HG03066 (cell line): ENCODE measurements at regions not wholly inside any gene's neighbourhood (a gene's known extent, or its start where the extent isn't known, plus 50 kb on each side); places are given as distances from the start of the nearest gene placed in this dataset.

Source experiments
- ATAC-seq: cut with Tn5 transposase; IDR thresholded peaks from one replicate; pipeline ENCODE4 v1.9.1; 2021; ENCODE audit warnings: low read depth; ENCODE audit not compliant: unreplicated experiment

DNA sequence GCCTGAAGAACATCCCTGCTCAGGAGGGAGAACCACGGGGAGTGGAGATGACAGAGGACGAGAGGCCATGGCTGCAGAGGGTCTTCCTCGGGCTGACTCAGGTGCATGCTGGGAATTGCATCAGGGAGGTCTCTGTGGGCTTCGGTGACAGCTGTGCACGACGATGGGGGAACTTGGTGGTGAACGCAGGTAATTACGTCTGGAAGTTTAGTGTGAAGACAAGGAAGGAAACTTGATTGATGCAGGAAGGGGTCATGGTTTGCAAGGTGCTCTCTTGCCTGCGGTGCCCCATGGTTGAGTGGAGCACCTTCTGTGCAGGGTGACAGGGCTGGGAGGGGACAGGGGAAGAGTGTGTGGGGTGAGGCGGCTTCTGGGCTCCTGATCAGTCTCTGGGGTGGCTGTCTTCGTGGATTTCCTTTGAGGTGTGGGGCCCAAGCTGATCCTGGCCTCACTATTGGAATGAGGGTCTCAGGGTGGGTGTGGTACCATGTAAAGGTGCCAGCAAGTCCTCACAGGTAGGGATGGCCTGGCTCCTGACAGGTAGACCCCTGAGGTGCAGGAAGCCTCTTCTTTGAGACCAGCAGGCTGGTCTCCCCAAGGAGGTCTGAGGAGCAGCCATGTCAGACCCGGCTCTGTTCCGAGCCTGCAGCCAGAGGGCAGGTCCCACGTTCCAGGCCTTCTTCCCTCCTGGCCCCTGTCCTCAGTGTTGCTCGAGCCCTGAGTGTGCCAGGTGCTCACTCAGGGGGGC is 1020.1 kb downstream of the TBC1D22A start:
- ATAC-seq, result no peak

DNA sequence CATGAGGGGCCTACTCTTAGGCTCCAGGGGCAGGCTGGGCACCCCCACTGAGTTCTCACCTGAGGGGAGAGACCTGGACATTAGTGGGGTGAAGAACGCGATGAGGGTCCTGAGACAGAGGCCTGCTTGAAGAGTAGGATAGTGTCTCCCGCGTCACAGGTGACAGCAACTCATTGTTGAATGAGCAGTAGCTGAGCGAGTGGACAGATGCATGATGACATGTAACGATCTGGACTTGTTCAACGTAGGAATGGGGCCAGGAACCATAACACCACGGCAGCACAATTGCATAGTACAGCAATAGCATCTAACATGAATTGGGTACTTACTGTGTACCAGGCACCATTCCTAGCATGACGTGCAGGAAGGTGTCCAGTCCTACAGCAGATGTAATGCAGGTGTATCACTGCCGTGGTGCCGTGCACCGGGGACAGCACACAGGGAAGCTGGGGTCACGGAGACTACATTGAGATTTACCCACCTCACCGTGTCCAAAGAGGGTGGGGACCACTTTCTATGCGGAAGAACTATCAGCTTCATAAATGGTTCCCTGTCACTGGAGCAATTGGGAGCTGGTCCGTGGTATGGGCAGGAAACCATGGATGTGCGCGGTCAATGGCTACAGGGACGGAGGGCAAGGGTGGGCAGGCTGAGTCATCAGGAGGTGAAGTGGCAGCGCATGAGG is 1019.1 kb downstream of the TBC1D22A start:
- ATAC-seq, result no peak

DNA sequence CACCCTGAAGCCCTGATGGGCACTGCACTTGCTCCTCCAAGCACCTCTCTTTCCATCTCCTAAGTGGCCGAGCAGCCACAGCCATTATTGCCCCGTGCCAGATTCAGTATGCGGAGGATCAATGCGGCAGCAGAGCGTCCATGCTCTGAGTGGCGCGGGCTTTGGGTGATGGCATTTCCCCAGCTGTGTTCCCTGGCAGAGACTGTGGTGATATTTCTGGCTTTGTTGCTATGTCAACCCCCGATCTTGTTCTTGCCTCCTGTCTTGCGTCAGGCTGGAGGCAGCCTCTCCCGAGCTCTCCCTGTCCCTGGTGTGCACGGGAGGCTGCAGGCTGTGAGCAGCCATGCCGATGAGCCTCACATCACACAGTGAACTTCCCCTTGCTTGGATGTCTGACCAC is 1018.6 kb downstream of the TBC1D22A start:
- ATAC-seq, result no peak

DNA sequence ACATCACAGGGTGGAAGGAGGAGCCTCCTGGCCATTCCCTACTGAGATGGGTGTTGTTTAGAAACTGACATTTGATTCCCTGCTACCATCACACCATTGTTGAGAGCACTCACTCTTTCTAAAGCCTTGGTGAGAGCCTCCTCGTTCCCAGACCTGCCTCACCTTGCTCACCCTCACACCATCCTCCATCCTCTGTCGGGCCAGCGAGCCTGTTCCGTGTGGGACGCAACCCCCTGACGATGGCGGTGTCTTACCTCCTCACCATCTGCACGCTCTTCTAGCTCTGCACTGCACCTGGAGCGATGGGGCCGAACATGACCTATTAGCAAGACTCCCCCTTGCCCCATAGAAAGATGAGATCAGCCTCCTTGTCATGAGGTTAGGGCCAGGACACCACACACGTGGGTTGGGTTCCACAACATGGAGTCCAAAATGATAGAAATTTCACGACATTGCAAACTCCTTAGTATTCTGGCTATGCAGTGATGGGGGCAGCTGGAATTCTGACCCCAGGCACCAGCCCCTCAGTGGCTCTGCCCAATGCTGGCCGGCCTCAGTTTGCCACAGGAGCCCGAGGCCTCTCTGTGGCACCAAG is 1017.9 kb downstream of the TBC1D22A start:
- no peak for ATAC-seq

DNA sequence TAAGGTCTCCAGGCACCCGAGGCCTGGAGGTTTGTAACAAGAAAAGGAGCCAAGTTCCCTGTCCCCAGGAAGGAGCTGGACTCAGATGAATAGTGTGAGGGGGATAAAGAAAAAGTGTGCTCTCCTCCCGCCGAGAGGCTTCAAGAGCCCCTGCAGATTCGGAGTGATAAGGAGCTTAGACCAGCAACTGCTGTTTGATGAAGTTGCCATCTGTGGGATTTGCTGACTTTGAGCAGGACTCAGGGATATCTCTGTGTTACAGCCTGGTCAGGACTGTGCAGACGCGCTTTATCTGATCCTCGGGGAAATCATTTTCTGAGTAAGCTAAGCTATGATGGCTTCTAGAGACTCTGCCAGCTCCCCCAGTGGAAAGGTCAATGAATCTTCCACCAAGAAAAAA is 1017.0 kb downstream of the TBC1D22A start:
- no peak for ATAC-seq

DNA sequence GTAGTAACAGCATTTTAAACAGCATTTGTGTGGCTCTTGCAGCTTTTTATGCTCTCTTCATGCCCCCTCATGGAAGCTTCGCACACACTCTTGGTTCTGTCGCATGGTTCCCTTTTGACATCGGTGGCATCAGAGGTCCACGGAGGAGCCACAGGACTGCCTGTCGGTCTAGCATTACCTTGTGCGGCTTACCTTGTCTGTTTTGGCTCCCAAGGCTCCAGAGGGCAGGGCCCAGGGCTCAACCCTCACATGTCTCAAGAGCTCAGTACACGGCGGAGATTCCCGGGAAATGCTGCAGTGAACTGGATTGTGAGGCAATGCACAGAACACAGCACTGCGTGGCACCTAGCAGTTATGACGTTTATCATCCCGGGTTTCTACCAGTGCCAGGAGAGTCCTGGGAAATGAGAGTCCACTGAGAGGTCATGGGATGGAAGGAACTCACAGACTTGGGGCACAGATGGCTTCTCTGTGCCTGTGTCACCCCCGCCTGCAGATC is 1015.8 kb downstream of the TBC1D22A start:
- ATAC-seq, result no peak

DNA sequence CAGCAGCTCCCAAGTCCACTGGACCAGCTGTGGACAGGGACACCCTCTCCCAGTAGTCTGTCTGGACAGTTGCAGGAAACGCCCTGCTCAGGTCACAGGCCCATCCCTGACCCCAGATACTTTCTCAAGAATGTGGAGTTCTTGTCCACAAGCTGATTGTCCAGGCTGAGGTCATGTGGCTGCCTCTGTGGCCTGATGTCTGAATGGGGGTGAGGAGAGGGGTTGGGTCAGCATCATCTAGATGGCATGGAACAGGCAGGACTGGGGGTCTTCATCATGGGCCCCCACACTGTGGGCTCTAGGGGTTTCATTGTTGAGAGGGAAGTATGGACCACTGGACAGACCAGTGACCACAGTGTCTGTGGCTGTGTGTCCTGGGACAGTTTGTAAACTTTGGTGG is 1015.0 kb downstream of the TBC1D22A start:
- ATAC-seq, result no peak

DNA sequence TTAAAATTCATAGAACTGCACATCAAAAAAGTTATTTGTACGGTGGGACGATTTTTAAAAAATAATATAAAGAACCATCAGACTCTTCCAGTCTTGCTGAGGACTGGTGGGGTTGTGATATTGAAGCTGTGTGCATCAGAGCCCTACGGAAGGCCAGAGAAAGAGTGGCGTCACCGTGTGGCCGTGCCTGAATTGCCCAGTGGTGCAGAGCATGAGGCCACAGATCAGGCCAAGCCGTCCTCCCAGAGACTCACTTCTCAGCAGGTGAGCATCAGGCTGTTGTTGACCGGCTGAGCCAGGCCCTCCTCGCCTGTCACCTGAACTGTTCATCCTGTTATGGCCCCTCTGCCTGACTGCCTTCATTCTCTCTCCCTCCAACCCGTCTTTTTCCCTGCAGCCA is 1013.9 kb downstream of the TBC1D22A start:
- no peak for ATAC-seq

DNA sequence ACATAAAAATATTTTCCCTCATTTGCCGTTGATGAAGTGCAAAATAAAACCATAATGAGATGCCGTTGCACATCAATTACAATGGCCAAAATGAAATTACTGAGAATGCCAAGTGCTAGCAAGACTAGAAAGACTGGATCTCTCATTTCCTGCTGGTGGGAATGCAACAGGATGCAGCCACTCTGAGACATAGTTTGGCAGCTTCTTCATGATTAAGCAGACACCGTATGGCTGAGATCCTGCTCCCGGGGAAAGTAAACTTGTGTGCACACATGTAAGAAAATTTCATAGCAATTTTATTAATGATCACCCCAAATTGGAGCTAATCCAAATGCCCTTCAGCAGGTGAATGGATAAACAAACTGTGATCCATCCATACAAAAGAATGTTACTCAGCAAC is 1013.2 kb downstream of the TBC1D22A start:
- no peak for ATAC-seq

DNA sequence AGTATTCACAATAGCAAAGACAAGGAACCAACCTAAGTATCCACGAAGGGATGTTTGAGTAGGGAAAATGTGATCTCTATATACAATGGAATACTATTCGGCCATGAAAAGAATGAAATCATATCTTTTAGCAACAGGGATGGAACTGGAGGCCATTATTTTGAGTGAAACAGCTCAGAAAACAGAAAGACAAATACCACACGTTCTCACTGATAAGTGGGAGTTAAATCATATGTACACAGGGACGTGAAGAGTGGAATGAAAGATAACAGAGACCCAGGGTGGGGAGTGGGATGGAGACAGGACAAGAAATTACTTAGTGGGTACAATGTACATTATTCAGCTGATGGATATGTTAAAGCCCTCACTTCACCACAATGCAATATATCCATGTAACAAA is 1012.7 kb downstream of the TBC1D22A start:
- no peak for ATAC-seq

DNA sequence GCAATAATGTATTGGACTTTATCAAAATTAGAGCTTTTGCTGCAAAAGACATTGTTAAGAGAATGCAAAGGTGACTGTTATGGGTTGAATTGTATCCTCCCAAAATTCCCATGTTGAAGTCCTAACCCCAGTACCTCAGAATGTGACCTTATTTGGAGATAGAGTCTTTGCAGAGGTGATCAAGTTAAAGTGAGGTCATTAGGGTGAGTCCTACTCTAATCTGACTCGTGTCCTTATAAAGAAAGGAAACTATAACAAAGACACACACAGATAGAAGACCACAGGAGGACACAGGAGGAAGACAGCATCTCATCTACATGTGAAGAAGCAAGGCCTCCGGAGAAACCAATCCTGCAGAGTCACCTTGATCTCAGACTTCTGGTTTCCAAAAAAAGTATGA is 1011.2 kb downstream of the TBC1D22A start:
- no peak for ATAC-seq

DNA sequence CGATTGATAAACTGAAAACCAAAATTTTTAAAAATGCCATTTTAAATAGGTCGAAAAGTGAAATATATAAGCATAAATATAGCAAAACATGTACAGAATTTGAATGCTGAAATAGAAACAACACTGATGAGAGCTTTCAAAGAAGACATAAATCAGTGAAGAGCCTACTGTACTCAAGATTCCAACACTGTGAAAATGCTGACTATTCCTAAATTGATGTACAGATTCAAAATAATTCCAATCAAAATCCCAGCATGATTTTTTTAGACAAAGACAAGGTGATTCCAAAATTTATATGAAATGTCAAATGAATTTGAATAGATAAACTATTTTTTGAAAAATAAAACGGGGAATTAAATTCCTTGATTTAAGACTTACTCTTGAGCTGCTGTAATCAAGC is 1010.4 kb downstream of the TBC1D22A start:
- ATAC-seq, result no peak

DNA sequence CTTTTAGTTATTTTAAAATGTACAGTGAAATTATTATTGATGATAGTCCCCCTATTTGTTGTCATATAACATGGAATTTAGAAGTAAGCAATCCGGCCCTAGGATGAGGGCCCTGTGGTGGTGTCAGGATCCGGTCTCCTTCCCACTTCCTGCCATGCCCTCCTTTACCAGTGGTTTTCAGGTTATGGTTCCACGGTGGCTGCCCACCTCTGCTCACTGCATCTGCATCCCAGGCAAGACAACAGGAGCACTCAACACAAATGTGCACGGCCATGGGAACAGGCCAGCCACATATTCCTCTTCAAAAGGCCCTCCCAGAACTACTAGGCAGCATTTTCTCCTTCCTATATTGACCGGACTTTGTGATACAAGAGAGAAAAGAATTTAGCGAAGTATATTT is 1007.2 kb downstream of the TBC1D22A start:
- no peak for ATAC-seq

DNA sequence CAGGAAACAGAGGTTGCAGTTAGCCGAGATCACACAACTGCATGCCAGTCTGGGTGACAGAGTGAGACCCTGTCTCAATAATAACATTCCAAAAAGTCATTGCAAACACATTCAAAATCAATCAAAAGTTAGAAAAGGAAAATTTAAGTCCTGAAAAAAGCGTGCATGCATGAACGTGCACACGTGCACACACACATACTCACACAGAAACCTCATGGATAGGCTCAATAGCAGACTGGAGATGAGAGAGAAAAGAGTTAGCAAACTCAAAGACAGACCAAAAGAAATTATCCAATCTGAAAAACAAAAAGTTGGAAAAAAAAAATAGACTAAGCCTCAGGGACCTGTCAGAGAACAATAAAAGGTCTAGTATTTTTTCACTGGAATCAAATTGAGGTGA is 1005.6 kb downstream of the TBC1D22A start:
- no peak for ATAC-seq

DNA sequence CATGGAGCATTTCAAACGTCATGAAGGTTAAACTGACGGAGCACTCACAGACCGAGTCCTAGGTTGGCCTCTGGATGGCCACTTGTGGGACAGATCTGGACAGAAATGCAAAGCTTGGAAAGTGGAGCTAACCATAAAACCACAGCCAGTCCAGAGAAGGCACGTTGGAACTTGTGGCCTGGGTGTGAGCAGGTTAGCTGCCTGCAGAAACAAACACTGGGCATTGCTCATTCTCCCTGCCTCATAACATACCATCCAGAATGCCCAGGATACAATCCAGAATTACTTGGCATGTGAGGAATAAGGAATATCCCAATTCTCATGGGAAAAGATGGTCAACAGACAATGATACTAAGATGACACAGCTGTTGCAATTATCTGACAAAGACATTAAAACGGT is 1005.0 kb downstream of the TBC1D22A start:
- ATAC-seq, result no peak

DNA sequence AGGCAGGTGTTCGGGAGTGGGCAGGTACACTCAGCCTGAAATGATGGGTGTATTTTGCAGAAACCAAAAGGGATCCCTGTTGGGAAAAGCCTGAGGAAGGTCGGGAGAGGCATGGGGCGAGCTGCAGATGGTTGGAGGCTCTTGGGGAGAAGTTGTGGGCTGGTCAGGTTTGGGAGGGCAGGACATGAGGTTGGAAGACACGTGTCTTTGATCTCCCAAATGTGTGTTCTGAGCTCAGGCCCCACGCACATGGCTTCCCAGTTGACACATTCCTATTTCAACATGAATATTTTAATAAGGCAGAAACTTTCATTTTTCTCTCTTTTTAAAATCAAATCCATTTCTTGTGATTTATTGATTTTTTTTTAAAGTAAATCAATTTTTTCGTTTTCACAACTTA is 1003.3 kb downstream of the TBC1D22A start:
- ATAC-seq, result no peak

DNA sequence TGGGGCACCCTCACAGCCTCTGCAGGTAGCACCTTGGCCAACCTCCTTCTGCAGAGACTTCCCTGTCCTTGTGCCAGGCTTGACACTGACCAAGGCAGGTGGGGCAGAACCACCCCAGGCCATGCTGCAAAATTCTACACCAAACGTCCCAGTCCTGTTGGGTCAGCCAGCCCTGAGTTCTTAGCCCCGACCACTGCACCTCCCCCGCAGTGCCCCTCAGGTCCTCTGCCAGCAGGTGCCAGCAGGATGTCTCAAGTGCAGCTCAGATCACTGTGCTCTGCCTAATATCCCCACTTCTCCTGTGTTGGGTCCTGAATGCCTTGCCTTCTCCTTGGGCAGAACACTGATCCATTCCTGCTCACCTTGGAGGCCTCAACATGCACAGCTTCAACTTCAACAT is 999.7 kb downstream of the TBC1D22A start:
- no peak for ATAC-seq

DNA sequence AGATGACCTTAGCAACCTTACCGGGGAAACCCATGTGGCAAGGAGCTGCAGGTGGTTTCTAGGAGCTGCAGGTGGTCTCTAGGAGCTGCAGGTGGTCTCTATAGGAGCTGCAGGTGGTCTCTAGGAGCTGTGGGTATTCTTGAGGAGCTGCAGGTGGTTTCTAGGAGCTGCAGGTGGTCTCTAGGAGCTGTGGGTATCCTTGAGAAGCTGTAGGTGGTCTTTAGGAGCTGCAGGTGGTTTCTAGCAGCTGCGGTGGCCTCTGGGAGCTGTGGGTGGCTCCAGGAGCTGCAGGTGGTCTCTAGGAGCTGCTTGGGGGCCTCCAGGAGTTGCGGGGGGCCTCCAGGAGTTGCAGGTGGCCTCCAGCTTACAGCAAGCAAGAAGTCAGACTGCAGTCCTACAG is 997.5 kb downstream of the TBC1D22A start:
- no peak for ATAC-seq

DNA sequence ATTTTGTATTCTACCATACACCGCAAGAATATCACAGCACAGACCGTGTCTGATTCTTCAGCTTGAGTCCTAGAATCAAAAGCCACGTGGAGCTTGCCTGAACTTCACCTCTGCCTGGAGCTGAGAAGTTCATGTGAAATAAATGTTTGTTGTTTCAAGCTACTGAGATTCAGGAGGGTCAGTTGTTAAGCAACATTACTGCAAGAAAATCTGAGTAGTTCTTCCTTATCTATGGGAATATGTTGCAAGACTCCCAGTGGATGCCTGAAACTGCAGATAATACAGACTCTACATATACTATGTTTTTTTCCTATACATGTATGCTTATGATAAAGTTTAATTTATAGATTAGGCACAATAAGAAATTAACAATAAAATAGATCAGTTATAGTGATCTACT is 995.3 kb downstream of the TBC1D22A start:
- ATAC-seq, result no peak

DNA sequence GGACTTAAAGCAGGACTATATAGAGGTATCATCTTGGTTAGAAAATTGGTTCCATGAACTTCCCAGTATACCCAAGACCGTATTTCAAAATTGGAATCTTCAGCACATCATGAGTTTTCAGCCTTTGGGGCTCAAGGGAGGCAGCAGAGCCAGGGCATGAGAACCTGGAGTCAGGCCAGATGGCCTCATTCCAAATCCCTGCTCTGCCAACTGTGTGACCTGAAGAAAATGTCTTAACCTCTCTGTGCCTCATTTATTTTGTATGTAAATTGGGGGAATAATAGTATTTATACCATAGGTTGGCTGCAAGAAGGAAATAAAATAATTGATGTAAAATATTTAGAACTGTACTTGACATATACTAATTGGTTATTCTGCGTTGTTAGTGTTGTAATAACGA is 987.6 kb downstream of the TBC1D22A start:
- no peak for ATAC-seq

DNA sequence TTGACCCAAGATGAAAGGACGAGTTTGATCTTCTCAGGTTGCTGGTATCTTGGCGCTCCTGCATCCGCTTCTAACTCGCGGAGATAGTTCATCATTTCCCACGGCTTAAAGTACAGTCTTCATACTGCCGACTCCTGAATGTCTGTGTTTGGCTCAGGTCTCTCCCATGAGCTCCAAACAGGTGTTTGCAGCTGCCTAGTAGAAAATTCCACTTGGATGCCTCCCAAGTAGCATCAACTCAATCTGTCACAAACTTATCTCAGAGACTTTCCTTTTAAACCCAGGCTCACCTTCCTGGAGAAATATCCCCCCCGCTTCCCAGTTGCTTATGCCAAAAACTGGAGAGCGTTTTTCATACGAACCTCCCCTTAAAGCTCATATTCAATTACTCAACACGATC is 986.5 kb downstream of the TBC1D22A start:
- ATAC-seq, result no peak

DNA sequence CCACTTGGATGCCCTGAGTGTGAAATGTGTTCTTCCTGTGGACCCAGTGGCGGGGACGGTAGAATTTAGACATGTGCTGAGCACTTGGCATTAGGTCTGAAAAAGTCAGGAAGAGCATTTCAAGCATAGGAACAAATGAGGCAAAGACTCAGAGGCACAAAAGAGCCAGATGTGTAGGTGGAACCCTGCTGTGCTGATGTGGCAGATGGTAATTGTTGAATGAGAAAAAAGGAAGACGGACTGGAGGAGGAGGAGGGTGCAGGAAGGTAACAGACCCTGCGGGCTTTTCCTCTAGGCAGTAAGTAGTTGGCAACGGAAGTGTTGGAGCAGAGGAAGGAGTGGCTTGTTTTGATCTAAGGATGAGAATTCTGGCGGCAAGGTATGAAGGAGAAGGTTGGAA is 985.8 kb downstream of the TBC1D22A start:
- ATAC-seq, result no peak
